Skeletal muscle cell (primary cell): ENCODE measurements at regions not wholly inside any gene's neighbourhood (a gene's known extent, or its start where the extent isn't known, plus 50 kb on each side); places are given as distances from the start of the nearest gene placed in this dataset.
"Not testable (repeated sequence)": the region's sequence is repeated elsewhere in the genome, so short reads cannot be mapped to it uniquely, and the experiment has no call there.

ENCODE experiments used
- DNase-seq: peaks from one replicate; pipeline ENCODE4 v3.0.0-alpha.2; 2010; ENCODE audit warnings: low read depth
- H3K4me3 ChIP-seq: 2 replicates; pipeline ENCODE4 v1.5.1; 2011; ENCODE audit warnings: low read depth, mild to moderate bottlenecking, control low read depth, low read length, moderate library complexity

- no peak overlapping the region for H3K4me3 ChIP-seq
- no peak for DNase-seq
Observed at GRCh38 chr5:1658665-1659064, 134.9 kb upstream of the LPCAT1 start.

DNA sequence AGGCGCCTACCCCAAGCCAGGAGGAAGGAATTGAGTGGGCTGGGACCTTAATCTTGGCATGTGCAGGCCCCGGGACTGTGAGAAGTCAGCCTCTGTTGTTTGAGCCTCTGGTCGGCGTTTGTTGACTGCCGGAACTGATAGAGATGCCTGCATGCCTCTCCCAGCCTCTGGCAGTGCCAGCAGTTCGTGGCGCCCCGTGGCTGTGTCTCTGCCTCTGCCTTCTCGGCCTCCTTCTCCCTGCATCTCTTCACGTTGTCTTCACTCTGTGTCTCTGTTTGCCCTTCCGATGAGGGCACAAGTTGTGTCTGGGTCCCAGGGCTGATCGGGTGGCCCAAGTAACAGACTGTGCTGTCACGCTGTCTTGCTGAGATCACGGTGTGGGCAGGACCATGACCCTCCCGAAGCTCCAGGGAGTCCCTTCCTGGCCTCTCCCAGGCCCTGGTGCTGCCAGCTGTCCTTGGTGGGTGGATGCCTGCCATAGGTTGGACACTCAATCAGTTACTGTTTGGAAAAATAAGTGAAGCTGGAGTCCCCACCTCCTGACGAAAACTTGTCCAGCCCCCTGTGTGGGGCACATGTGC is 133.5 kb upstream of the LPCAT1 start:
- H3K4me3 ChIP-seq: no peak overlapping the region
- DNase-seq: no peak

DNA sequence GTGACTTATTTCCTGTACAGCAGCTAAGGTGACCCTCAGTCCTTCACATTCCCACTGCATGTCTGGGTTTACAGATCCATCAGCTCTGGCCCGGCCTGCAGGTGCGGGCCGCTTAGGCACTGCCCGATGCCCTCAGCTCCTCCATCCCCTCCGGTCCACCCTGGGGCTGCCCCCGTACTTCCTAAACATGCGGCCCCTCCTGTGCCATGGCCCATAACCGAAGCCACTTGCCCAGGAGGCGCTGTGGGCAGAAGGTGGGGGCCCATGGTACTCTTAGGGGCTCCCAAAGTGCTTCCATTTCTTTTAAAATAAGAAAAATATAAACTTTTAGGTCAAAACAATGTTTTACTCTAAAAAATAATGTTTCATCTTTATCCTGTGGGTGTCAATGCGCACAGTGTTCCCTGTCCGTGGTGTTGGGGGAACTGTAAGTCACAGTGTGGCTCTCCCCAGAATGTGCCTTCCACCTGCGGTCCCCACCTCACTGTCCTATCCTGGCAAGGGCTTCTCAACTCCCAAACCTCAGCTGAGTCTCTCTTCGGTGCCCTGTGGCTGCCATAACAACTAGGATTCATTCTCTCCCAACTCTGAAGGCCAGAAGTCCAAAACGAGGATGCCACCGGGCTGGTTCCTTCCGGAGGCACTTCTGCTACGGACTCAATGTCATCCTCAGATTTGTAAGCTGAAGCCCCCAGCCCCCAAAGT is 132.7 kb upstream of the LPCAT1 start:
- H3K4me3 ChIP-seq: no peak overlapping the region
- DNase-seq: no peak

- DNase-seq: no peak
Observed at GRCh38 chr5:1655496-1656270, 131.9 kb upstream of the LPCAT1 start.

GRCh38 chr5:1654786-1655495 is 131.2 kb upstream of the LPCAT1 start:
- H3K4me3 ChIP-seq: no peak overlapping the region
- no peak for DNase-seq

More at GRCh38 chr5:1655496-1656270, 131.9 kb upstream of the LPCAT1 start:
- no peak overlapping the region for H3K4me3 ChIP-seq

DNA sequence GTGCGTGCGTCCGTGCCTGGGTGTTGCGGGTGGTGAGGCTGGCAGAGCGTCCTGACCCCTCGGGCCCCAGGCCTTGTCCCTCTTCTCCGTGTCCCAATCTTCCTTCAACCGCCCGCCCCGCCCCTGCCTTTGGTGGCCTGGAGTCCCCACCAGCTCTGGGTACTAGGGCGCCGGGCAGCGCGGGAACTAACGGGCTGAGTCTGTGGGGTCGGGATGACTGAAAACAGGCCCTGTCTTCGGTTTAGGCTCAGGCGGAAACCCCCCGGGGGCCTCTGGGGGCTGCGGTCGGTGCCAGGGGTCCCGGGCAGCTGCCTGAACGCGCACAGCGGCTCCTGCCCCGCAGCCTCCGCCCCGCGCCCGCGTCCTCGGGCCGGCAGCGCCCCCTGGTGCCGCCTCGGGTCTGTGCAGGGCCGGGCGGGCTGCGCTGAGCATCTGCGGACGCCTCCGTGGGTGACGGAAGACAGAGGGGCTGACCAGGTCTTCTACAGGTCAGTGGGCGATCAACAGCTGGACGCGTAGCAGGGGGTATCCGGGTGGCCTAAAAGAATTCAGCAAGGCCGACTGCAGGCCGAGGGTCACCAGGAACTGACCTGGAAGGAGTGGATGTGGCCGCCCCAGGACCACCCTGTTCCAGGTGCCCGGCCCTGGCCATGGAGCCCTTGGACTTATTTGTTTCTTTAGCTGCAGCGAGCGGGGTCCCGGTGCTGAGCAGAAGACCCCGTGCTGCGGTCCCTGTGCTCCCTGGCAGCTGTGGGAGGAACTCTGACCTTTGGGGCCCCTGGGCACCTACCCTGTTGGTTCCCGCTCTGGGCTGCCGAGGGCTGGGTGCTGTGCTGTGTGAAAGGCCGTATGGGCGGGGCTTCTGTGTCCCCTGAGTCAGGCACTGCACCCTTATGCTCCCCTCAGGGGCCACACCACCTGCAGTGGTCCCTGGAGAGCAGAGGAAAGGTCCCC is 130.2 kb upstream of the LPCAT1 start:
- not testable (repeated sequence) for DNase-seq

GRCh38 chr5:1652873-1653697 is 129.3 kb upstream of the LPCAT1 start:
- no peak for DNase-seq
- H3K4me3 ChIP-seq: no peak overlapping the region

More for the DNA sequence above, 130.2 kb upstream of the LPCAT1 start:
- H3K4me3 ChIP-seq: peak overlapping the region; percentile 32

DNA sequence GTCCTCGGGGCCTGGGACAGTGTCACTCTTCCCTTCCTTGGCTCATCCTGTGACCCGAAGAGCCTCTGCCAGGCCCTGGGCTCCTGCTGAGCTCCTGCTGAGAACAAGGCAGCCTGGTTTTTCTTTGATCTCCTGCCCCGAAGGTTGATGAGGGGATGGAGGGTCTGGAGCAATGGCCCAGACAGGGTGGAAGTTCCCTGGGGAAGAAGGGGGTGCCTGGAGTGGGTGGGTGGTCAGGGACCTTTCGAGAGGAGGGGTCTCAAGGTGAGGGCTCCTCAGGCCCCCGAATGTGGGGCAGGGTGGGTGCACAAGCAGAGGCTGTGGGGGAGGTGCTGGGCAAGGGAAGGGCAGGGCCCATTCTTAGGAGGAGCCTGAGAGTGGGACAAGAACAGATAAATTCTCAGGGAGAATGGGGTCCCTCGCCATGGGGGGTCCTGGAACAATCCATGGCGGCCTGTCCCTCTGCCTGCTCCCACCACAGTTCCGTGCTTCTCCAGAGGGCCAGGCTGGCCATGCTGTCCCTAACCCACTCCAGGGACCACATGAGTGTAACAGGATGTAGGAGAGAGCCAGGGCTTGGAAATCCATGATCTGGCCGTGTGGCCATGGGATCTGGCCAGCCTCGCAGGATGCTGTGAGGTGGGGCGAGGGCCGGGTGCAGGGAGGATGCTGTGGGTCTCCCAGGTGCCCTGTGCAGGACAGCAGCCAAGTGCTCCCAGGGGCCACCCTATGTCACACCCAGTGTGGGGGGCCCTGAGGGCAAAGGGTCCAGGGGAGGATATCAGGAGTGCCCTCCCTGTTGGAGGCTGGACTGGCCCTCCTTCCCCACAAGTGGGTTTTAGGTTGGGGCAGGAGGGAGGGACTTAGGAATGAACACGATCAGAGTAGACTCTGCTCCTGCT is 128.5 kb upstream of the LPCAT1 start:
- no peak overlapping the region for H3K4me3 ChIP-seq

GRCh38 chr5:1651250-1651649 is 127.5 kb upstream of the LPCAT1 start:
- no peak overlapping the region for H3K4me3 ChIP-seq
- DNase-seq: no peak

More for the DNA sequence above, 128.5 kb upstream of the LPCAT1 start:
- no peak for DNase-seq

DNA sequence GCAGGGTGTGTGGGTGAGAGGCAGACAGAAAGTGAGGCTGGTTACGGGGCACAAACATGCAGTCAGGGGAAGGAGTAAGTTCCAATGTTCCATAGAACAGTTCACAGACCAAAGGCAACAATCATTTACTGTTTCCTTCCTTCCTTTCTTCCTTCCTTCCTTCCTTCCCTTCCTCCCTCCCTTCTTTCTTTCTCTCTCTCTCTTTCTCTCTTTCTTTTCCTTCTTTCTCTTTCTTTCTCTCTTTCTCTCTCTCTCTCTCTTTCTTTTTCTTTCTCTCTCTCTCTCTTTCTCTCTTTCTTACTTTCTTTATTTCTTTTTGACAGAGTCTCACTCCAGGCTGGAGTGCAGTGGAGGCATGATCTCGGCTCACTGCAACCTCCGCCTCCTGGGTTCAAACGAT is 125.8 kb upstream of the LPCAT1 start:
- DNase-seq: no peak
- no peak overlapping the region for H3K4me3 ChIP-seq

DNA sequence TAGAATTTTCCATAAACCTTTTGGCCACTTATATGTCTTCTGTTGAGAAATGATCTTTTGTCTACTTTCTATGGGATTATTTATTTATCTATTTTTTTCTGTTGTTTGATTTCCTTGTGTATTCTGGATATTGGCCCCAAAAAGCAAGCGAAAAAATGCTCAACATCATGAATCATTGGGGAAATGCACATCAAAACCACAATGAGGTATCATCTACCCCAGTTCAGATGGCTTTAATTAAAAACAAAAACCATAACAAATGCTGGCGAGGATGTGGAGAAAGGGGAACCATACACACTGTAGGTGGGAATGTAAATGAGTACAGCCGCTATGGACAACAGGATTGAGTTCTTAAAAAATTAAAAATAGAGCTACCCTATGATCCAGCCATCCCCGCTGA is 125.0 kb upstream of the LPCAT1 start:
- DNase-seq: no peak
- H3K4me3 ChIP-seq: no peak overlapping the region

- no peak for DNase-seq
Observed at GRCh38 chr5:1647580-1647979, 123.8 kb upstream of the LPCAT1 start.

GRCh38 chr5:1644810-1645571 is 121.2 kb upstream of the LPCAT1 start:
- DNase-seq: peak; percentile 66
- H3K4me3 ChIP-seq: peak overlapping the region; percentile 32

More at GRCh38 chr5:1647580-1647979, 123.8 kb upstream of the LPCAT1 start:
- H3K4me3 ChIP-seq: no peak overlapping the region

GRCh38 chr5:1644393-1644809 is 120.6 kb upstream of the LPCAT1 start:
- H3K4me3 ChIP-seq, DNase-seq: not testable (repeated sequence)

DNA sequence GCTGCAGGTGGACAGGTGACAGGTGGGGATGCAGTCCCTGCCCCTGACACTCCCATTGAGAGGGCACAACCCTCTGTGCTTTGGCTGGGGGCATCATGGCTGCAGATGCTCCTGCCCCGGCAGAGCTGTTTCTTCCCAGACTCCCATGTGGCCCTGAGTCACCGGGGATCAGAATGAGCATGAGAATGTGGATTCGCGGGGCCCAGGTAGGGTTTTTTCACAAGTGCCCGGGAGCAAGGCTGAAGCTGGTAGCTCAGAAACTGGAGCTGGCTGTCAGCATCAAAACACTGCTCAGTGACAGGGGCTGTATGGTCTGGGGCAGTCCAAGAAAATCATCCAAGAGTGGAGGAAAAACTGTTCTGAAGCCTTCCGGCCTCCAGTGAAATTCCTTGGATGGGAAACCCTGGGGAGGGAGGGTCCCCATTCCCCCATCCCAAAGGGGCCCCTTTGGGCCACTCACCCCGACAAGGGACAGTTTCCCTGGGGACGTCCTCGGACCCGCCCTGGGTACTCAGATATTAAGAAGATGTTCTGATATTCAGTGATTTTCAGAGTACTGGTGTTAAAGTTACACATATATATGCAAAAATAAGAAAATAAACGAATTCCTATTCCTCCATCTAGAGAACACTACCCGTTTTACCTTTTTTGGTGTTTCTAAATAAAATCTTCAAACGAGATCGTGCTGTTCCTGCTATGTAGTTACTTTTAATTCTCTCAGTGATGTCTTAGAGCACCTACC is 120.1 kb upstream of the LPCAT1 start:
- DNase-seq: no peak

DNA sequence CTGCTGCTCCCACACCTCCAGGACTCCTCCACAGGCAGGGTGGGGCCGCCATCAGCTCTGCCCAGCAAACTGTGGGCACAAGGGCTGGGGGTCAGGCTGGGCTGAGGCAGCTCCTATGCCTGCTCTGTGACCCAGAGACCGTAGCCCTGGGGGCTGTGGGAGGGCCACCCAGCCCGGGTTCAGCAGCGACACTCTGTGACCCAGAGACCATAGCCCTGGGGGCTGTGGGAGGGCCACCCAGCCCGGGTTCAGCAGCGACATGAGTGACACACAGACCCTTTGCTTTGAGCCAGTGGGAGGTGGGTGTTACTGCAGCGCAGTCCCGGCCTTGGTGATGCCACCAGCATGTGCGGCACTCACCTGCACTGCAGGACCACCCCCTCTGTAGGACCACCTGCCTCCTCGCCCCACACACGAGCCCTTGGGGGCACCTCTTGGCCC is 118.9 kb upstream of the LPCAT1 start:
- no peak for DNase-seq
- no peak overlapping the region for H3K4me3 ChIP-seq

More for the DNA sequence above, 120.1 kb upstream of the LPCAT1 start:
- no peak overlapping the region for H3K4me3 ChIP-seq
